HT1080 (cell line): ENCODE measurements at regions not wholly inside any gene's neighbourhood (a gene's known extent, or its start where the extent isn't known, plus 50 kb on each side); places are given as distances from the start of the nearest gene placed in this dataset.
"Not testable (repeated sequence)": the region's sequence is repeated elsewhere in the genome, so short reads cannot be mapped to it uniquely, and the experiment has no call there.

Experiments
- DNase-seq: peaks from one replicate; pipeline ENCODE4 v3.0.0-alpha.2; 2015; ENCODE audit warnings: low read depth

DNA sequence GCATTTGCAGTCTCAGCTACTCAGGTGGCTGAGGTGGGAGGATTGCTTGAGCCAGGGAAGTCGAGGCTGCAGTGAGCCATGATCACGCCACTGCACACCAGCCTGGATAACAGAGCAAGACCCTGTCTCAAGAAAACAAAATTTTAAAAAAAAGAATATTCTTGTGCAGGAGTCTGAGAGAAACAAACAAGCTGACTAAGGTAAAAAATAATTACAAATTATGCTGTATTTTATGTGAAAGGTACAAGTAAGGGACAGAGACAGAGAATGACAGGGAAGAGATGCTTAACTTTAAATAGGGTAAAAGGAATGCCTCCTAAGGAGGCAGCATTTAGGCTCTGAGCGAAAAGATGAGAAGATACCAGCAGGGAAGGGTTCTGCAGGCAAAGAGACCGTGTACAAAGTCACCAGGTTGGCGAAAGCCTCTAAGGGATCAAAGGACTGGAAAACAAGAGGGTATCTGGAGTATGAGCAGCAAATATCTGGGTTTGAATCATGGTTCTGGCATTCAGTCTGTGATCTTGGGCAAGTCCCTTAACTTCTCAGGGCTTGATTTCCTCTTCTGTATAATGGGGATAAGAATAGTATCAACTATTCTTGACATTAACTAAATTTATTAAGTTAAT lies 106.2 kb upstream of the RHOBTB1 start:
- DNase-seq: no peak

DNA sequence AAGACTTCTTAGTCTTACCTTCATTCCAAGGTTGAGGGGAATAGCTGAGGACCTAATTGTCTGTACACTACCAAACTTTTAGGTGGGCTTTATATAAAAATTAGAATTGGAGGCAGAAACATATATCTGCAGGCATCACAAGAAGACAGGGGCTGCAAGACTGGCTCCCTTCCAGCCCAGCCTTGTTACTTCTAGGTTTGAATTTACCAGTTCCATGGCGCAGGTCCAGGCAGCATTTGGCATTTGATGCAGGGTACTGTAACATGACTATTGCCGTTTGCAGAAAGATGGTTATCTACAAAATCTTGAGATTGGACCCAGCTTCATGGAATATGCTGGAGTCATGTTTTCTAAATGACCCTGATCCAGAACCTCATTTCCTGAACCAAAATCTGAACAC lies 105.4 kb upstream of the RHOBTB1 start:
- DNase-seq: no peak

DNA sequence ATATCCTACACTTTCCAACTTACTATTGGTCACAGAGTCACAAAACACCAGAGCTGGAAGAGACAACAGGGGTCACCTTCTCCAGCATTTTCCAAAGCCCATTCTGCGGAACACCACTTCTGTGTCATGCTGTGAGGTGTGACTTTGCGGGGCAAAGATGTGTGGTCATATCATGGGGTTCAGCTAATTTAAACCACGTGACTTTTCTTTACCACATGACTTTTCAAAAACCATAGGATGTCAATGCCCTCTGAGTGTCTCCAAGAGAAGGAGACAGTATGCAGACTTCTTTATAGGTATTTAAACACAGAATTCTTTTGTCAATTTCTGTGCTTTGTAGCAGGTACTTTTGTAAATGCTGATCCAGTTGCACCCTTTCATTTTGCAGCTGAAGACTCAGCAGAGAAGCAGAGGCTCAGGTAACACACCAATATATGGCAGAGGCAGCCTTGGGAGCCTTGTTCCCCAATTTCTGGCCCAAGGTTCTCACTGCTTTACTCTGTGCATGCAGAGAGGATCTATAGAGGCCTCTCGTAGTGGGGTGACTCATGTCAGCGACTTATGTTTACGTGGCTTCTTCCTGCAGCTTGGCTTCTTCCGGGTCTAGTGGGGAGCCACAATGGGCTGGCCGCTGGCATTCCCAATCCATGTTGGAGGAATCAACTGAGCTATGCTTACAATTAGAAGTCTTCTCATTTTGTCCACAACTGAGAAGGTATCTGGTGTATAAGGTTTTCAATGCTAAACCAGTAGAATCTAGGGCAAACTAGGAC lies 104.0 kb upstream of the RHOBTB1 start:
- peak; percentile 43 for DNase-seq

DNA sequence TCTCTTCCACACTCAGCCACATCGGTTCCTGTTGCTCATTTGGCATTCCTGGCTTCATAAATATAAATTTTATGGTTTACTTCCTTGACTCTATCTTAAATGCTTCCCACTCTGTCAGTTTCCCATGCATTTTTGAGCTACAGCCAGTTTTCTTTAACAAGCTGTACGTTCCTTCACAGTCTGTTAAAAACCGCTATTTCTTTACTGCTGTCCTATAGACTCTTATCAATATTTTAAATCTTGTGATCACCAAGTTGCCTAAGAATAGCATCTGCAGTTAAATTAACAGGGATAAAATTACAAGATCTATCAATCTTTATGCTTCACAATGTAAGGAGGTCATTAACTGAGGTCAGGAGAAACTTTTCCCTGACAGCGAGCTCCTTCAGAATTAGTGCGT lies 103.1 kb upstream of the RHOBTB1 start:
- DNase-seq: no peak

DNA sequence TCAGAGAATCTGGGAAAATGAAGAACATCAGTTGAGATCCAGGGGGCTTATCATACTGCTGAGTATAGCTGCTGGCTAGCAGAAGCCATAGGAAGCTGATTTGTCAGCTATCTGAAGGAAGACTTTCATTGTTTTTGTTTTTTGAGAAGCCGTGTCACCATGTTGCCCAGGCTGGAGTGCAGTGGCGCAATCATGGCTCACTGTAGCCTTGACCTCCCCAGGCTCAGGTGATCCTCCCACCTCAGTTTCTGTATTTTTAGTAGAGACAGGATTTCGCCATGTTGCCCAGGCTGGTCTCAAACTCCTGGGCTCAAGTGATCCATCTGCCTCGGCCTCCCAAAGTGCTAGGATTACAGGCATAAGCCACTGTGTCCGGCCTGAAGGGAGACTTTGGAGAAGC lies 101.5 kb upstream of the RHOBTB1 start:
- not testable (repeated sequence) for DNase-seq

DNA sequence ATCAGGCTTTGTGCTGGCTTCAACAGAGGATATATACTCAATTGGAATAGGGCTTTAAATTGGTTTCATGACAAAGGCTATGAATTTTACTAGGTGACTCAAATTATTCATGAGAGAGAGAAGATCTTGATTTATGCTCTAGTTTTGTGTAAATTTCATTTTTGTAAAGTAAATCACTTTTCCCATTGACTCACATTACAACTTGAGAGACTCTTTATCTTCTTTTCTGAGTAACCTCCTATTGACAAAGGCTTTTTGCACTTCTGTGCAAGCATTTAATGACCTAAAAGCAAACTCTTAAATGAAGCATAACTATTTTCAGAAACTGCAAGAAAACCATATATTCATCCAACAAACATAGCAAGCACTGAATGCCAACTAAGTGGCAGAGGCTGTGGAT lies 98.5 kb upstream of the RHOBTB1 start:
- no peak for DNase-seq

DNA sequence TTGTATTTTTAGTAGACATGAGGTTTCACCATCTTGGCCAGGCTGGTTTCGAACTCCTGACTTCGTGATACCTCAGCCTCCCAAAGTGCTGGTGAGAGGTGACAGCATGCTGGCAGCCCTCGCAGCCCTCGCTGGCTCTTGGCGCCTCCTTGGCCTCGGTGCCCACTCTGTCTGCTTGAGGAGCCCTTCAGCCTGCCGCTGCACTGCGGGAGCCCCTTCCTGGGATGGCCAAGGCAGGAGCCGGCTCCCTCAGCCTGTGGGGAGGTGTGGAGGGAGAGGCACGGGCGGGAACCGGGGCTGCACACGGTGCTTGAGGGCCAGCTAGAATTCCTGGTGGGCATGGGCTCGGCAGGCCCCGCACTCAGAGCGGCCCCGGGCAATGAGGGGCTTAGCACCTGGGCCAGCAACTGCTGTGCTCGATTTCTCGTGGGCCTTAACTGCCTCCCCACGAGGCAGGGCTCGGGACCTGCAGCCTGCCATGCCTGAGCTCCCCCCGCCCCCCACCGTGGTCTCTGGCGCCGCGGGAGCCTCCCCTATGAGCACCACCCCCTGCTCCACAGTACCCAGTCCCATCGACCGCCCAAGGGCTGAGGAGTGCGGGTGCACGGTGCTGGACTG lies 96.5 kb upstream of the RHOBTB1 start:
- DNase-seq: no peak

DNA sequence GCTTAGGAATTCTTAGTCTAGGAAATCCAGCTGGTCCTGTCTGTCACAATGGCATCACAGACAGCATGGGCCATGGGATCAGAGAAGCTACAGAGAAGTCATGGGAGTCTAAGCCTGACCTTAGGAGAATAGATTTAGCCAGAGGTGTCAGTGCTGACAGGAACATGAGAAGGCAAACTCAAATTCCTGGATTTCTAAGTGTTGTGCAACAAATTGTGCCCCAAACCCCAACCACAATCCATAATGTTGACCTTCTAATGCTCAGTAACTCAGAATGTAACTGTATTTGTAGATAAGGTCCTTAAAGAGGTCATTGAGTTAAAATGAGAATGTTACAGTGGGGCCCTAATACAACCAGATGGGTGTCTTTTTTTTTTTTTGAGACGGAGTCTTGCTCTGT lies 95.9 kb upstream of the RHOBTB1 start:
- DNase-seq: no peak

DNA sequence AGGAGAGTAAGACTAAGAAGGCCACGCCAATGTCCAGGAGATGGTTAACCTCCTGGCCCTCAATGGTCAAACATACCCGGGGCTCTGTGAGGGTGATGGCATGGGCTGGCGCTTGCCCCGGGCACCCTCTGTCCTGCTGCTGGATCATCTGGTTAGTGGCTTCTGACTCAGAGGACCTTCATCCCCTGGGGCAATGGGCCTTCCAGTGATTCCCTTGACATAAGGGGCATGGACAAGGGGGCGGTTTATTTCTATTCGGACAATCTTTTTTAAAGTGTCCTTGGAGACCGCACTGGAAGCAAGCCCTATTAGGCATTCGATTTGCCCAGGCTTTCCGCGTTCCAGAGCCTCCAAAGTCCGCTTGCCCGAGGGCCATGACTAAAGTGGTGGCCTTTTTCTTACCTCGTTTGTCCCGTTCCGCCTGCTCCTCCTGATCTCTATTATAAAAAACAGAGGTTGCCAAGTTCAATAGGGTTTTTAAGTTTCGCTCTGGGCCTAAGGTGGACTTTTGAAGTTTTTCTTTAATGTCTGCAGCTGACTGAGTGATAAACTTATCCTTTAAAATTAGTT lies 93.4 kb upstream of the RHOBTB1 start:
- not testable (repeated sequence) for DNase-seq

DNA sequence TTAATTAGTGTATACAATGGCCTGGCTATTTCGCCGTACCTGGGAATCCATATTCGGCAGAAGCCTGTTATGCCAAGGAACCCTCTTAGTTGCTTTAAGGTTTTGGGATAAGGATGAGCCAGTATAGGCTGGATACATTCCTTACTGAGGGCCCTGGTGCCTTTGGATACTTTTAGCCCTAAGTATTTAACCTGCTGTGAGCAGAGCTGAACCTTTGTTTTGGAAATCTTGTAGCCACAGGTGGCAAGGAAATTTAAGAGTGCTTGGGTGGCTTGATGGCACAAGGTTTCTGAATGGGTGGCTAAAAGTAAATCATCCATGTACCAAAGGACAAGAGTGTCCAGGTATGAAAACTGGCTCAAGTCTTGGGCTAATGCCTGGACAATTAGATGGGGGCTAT lies 92.2 kb upstream of the RHOBTB1 start:
- not testable (repeated sequence) for DNase-seq

DNA sequence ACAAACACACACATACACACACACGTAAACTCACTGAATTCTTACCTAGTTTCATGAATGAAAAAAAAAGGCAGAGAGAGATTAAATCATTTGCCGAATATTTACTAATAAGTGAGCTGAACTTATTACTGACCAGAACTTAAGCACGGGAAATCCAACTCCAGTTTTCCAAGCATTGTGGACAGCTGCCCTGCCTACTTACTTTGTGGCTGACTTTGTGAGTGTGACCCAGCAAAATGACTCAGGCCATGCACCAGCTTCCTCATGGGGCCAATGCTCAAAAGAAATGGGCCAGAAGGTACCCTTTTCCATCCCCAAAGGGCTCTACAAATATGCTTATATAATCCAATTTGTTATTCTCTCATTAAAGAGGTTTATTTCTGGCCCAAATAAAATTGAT lies 87.4 kb upstream of the RHOBTB1 start:
- no peak for DNase-seq

DNA sequence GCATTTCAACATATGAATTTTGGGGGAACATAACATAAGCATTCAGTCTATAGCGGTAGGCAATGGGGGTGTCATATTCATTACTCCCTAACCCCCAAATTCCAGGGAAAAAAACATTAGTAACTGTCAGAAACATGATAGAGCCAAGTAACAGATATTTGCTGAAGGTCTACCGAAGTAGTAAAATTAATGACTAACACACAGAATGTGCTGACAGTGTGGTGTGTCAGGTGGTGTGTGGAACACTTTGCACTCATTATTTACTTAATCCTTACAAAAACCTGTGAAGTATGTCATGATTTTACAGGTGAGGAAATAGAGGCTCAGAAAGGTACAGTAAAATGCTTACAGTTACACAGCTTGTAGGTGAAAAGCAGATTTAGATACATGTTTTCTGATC lies 85.4 kb upstream of the RHOBTB1 start:
- no peak for DNase-seq

DNA sequence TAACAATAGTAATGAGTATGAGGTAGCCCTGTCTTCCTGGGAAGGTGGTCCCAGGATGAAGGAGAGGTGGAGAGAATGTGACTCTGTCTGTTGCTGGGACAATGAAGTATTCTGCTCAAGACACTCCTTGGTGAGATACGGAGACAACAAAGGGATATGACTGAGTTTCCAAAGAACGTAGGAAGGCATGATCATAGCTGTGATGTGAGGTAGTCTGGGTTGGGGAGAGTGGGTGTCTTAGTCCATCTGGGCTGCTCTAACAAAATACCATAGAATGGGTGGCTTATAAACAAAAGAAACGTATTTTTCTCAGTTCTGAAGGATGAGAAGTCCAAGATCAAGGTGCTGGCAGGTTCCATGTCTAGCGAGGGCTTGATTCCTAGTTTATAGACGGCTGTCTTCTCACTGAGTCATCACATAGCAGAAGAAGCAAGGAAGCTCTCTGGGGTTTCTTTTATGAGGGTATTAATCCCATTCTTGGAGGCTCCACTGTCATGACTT lies 84.9 kb upstream of the RHOBTB1 start:
- DNase-seq: peak; percentile 31

DNA sequence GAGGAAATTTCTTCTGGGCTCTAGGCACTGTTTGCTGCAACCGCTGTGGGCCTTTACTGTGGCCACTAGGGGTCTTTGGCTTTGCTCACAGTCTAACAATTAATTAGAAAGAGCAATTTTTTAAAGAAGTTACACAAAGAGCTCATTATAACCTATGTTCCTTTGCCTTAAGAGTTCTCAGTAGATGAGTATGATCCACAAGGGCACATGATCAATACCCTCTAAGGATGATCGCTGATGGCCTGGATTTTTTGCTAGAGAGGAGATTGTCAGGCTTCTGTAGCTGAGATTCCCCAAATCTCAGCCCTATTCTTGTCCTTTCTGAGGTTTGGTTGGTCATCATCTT lies 80.8 kb upstream of the RHOBTB1 start:
- DNase-seq: no peak

DNA sequence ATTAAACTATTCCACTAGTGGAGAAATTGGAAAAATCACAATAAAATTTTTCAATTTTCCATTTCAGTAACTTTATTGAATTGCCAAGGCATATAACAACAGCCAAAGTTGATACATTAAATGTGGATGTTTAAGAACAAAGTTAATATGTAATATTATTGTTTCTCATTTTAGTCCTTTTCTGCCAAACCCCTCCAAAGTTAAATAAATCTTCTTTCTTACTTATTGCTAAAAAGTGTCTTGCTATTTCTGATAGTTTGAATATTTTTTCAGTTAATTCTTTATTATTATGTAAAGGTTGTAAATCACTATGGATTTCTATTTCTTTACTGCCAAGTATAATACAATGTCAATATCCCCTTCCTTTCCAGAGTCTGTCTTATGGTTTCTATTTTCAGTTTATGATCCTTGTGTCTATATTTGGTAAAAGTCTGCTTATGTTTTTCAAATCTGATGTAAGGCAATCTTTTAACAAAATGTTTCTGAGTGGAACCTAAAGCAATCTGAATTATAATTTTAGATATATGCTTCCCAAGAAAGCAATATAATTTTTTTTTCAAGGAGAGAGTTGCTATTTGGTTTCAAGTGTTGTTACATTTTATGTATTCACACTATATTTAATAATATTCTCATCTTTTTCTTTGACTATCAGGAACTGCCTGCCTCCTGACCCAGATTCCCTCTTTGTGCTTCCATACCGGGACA lies 80.3 kb upstream of the RHOBTB1 start:
- DNase-seq: no peak

DNA sequence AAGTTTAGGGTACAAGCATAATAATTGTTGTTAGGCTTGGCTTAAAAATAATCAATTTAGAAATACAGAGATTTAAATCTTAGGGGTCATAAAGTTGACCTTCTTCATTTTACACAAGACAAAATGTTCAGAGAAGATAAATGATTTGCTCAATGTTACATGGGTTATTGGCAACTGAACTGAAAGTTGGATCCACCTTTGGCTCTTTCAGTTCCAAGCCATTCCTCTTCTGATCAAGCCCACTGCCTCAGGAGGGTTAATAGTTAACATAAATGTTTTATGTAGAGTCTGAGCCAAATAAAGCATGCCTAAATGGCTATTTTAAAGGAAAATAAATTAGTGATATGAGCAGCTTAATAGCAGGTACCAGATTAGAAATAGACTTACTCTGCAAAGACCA lies 79.1 kb upstream of the RHOBTB1 start:
- DNase-seq: no peak

DNA sequence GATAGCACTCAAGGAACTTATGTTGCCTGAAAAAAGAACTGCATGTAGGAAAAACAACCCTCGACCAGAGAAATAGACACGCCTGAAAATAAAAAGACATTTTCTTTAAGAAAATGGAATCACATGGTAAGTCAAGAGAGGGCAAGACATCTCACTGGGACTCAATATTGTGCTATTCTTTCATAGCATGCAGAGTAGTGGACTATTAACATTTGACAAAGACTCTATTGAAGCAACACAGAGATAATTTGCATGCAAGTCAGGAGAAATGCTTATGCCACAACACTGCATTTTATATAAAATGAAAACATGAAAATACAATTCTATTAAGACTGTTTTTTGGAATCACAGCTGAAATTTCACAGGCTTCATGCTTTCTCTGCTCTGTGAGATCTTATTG lies 77.9 kb upstream of the RHOBTB1 start:
- no peak for DNase-seq

DNA sequence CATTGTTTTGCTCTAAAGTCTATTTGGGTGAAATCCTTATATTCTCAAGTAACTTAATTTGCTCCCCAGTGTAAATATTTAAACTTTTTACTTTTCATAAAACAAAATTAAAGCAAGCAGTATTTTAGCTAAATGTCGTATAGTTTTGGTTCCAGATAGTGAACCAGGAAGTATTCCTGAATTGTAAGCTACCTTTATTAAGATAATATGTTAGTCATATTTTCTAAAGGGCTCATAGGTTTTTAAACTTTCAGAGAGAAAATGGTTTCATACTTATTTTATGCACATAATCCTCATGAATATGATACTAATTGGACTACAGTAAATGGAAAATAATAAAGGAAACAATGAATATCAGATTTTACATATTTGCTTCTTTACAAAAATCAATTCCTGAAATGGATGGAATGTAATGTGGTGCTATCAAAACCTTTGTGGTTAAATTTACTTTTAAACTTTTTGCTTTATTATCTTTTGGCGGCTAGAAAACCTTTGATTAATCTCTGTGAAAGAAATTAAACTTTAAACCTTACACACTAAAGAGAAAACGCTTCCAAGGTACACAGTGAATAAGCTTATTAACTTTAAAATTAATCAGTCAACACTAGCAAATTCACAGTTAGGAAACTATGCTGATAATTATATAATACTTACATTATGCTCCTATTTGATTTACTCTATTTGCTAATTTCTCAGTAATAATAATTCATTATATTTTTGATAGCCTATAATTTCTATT lies 76.6 kb upstream of the RHOBTB1 start:
- no peak for DNase-seq

DNA sequence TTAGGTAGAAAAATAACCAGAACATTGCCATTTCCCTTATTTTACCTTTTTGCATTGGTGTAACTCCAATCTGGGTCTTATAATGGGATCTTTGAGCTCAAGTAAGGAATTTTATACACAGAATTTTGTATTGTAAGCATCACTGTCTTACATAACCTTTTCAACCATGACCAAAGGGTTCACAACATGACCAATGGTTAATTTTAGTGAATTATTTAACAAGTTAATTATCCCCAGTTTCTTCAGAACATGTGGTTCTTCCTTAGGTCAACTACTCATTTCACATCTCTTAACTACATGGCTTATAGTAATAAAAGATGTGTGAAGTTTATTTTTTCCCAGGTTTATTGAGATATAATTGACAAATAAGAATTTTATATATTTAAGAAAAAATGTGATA lies 74.2 kb upstream of the RHOBTB1 start:
- DNase-seq: no peak

DNA sequence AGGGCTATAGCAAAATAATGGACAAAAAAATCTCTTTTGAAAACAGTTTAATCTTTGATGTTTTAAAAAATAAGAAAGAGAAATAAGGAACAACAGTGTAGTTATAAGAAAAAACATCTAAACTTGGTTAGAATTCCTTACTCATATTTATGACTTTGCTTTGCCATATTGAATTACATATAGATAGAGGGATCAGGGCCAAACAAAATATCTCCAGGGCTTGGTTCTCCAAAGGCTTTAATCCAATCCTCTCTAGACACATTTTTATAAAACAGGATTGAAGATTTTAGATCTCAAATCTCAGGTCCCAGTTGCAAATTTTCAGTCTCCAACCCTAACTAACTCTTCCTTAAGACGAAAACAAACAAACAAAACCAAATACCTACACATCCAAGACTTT lies 72.6 kb upstream of the RHOBTB1 start:
- DNase-seq: no peak

DNA sequence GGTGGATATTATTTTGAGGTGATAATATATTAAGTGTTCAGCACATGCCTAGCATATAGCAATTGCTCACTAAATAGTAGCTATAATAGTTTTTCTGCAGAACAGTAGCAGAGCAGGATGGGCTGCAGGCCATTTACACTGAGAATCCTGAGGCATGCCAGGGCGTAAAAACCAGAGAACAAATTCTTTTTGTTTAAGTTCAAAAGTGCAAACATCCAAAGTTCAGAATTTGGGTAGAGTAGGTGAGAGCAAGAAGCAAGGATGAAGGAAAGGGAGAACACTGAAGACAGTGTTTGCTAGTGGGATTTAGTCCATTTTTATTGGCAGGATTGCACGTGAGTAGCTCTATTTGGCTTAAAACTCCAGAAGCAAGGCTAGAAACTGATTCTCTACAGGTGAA lies 72.0 kb upstream of the RHOBTB1 start:
- no peak for DNase-seq
